Endothelial cell of umbilical vein (primary cell): ENCODE measurements at regions not wholly inside any gene's neighbourhood (a gene's known extent, or its start where the extent isn't known, plus 50 kb on each side); places are given as distances from the start of the nearest gene placed in this dataset.

ENCODE experiments used
- BruUV-seq: library from RNA; stranded (reverse); fragments of 400-500 nt; replicated peaks from 2 replicates; lab custom pipeline; 2021; lab: Mats Ljungman, UMichigan
- CTCF ChIA-PET: fragments of 300-600, 350-600 bp; sonication (Branson Sonifier 250); formaldehyde crosslinking; loops from one replicate; lab custom pipeline; 2021; ENCODE audit warnings: antibody characterized with exemption, inconsistent platforms; lab: Charles Lee
- POLR2A ChIA-PET: fragments of 300-600, 350-600 bp; sonication (Branson Sonifier 250); formaldehyde crosslinking; loops from one replicate; lab custom pipeline; 2021; ENCODE audit warnings: antibody characterized with exemption, inconsistent platforms; lab: Charles Lee
- DNase-seq: peaks from one replicate; pipeline ENCODE4 v3.0.0-alpha.2; 2011; ENCODE audit warnings: low read depth, low spot score
- FAIRE-seq: peaks from 2 replicates; lab custom pipeline; 2011; peaks lifted over from hg19 to GRCh38; lab: Jason Lieb, UNC
- H2AFZ ChIP-seq: 2 replicates; pipeline ENCODE4 v1.6.0; 2012; ENCODE audit warnings: low read depth, low read length, control low read depth, inconsistent platforms
- H3K27ac ChIP-seq: 2 replicates; pipeline ENCODE4 v1.5.1; 2011; ENCODE audit warnings: low read depth, mild to moderate bottlenecking, control low read depth, low read length, moderate library complexity; ENCODE audit not compliant: insufficient read depth
- H3K27me3 ChIP-seq, 2 experiments: 2 replicates each; pipeline versions ENCODE4 v1.6.0 to v1.6.1; 2011; ENCODE audit warnings: low read length in 2 of 2, mixed read lengths in 1 of 2; ENCODE audit not compliant: control insufficient read depth in 2 of 2, insufficient read depth in 2 of 2
- H3K36me3 ChIP-seq, 2 experiments: 2 replicates in 1 of 2; 3 replicates in 1 of 2; pipeline ENCODE4 v1.5.1; 2011; ENCODE audit warnings: low read length in 2 of 2, mild to moderate bottlenecking in 1 of 2, moderate library complexity in 1 of 2; ENCODE audit not compliant: control insufficient read depth in 2 of 2, insufficient read depth in 2 of 2; ENCODE audit errors: extremely low read depth in 1 of 2
- H3K4me1 ChIP-seq: 3 replicates; pipeline ENCODE4 v1.5.1; 2011; ENCODE audit warnings: mild to moderate bottlenecking, low read length; ENCODE audit not compliant: control insufficient read depth, insufficient read depth; ENCODE audit errors: extremely low read depth
- H3K4me2 ChIP-seq: 2 replicates; pipeline ENCODE4 v1.6.1; 2011; ENCODE audit warnings: low read length, control low read depth, mixed read lengths; ENCODE audit not compliant: insufficient read depth
- H3K4me3 ChIP-seq, 3 experiments: fragments of 200-600 bp in 1 of 3; sonication (generic), shearing (Covaris generic) in 1 of 3; replicated peaks in 1 of 3; 2 replicates each; pipeline ENCODE4 v1.5.1; 2011 to 2016; ENCODE audit warnings: control low read depth in 3 of 3, low read length in 3 of 3, mild to moderate bottlenecking in 2 of 3, inconsistent platforms in 1 of 3, low read depth in 1 of 3, moderate library complexity in 1 of 3; ENCODE audit not compliant: insufficient read depth in 1 of 3
- H3K79me2 ChIP-seq: 2 replicates; pipeline ENCODE4 v1.6.0; 2012; ENCODE audit warnings: low read length, inconsistent platforms; ENCODE audit not compliant: control insufficient read depth, insufficient read depth
- H3K9ac ChIP-seq: replicated peaks from 2 replicates; pipeline ENCODE3; 2011; ENCODE audit warnings: low read length, control low read depth; ENCODE audit not compliant: insufficient read depth; ENCODE audit errors: extremely low read depth
- H3K9me1 ChIP-seq: replicated peaks from 3 replicates; pipeline ENCODE4 v1.6.0; 2011; ENCODE audit warnings: mild to moderate bottlenecking, low read length; ENCODE audit not compliant: control insufficient read depth, insufficient read depth; ENCODE audit errors: extremely low read depth
- H3K9me3 ChIP-seq: replicated peaks from 2 replicates; pipeline ENCODE4 v1.5.1; 2012; ENCODE audit warnings: low read length, inconsistent platforms; ENCODE audit not compliant: control insufficient read depth, insufficient read depth
- H4K20me1 ChIP-seq: replicated peaks from 2 replicates; pipeline ENCODE3; 2011; ENCODE audit warnings: mild to moderate bottlenecking, low read length; ENCODE audit not compliant: control insufficient read depth, insufficient read depth; ENCODE audit errors: extremely low read depth
- CTCF ChIP-seq, 2 donors: IDR thresholded peaks; 1 replicate in 1 of 2; 2 replicates in 1 of 2; pipeline ENCODE4 v1.5.1; 2011; ENCODE audit warnings: low read length in 2 of 2, mild to moderate bottlenecking in 2 of 2, moderate library complexity in 2 of 2, control low read depth in 1 of 2, inconsistent platforms in 1 of 2, low read depth in 1 of 2; ENCODE audit not compliant: insufficient read depth in 1 of 2; ENCODE audit errors: extremely low read depth in 1 of 2
- EZH2 ChIP-seq: IDR thresholded peaks from 2 replicates; pipeline ENCODE4 v1.6.1; 2012; ENCODE audit warnings: borderline replicate concordance, low read depth, mild to moderate bottlenecking, moderate library complexity, low read length, inconsistent platforms; ENCODE audit not compliant: severe bottlenecking
- FOS ChIP-seq: IDR thresholded peaks from 2 replicates; pipeline ENCODE4 v1.6.1; 2011; ENCODE audit warnings: mild to moderate bottlenecking, low read length, moderate library complexity, borderline replicate concordance; ENCODE audit not compliant: insufficient read depth
- GATA2 ChIP-seq: IDR thresholded peaks from 2 replicates; pipeline ENCODE4 v1.7.0; 2011; ENCODE audit warnings: low read depth, mild to moderate bottlenecking, moderate library complexity, mixed read lengths, low read length; ENCODE audit not compliant: insufficient read length, insufficient read depth
- JUN ChIP-seq: IDR thresholded peaks from 2 replicates; pipeline ENCODE4 v1.6.1; 2011; ENCODE audit warnings: borderline replicate concordance, low read depth; ENCODE audit not compliant: insufficient read length, insufficient read depth
- MYC ChIP-seq: IDR thresholded peaks from one replicate; pipeline ENCODE4 v1.6.1; 2011; ENCODE audit warnings: mild to moderate bottlenecking, low read depth, low read length
- POLR2A ChIP-seq: IDR thresholded peaks from 2 replicates; pipeline ENCODE4 v1.6.1; 2012; ENCODE audit warnings: low read depth, mild to moderate bottlenecking, control low read depth, low read length
- POLR2AphosphoS5 ChIP-seq: IDR thresholded peaks from 2 replicates; pipeline ENCODE4 v1.6.1; 2012; ENCODE audit warnings: low read depth, mild to moderate bottlenecking, control low read depth, low read length, moderate library complexity; ENCODE audit not compliant: insufficient read depth
- dilution Hi-C: fragments of 300-500 bp; cut with MboI; formaldehyde crosslinking; loops from one replicate; pipeline ENCODE4 v1.15.0; 2019; ENCODE audit warnings: low sequenced_read_pairs; ENCODE audit not compliant: extremely low pct_ligation_motif_present
- intact Hi-C: fragments of 100-400 bp; cut with micrococcal nuclease; formaldehyde crosslinking; loops from one replicate; pipeline ENCODE4 v1.10.0; 2022
- TF ChIP-seq, protein P1 (sequence below): IDR thresholded peaks from 2 replicates; pipeline ENCODE4 v1.6.1; 2011; ENCODE audit not compliant: insufficient read depth, insufficient read length

GRCh38 chr2:176997792-176998169 is 214.8 kb upstream of the HNRNPA3 start:
- no peaks in the 10 kb centered on the region for H3K27me3 ChIP-seq
- no peaks in the 10 kb centered on the region for H3K9me3 ChIP-seq
- H3K9ac ChIP-seq: no peak overlapping the region
- DNase-seq: no peak
- no peak overlapping the region for H3K4me3 ChIP-seq
- H3K9me1 ChIP-seq: no peaks in the 10 kb centered on the region
- ChIA-PET POLR2A (no interaction called here), CTCF (no interaction called here)
- intact Hi-C loops (no loop called here), dilution Hi-C loops (no loop called here)
- H3K27ac ChIP-seq: no peak overlapping the region
- H3K4me1 ChIP-seq: no peaks in the 10 kb centered on the region
- H3K4me2 ChIP-seq: no peak overlapping the region
- H3K36me3 ChIP-seq: no peaks in the 10 kb centered on the region
- no peak for TF ChIP-seq JUN
- no peak for TF ChIP-seq POLR2A
- TF ChIP-seq EZH2: no peak
- TF ChIP-seq POLR2AphosphoS5: no peak
- no peak for TF ChIP-seq MYC
- no peak for TF ChIP-seq GATA2
- TF ChIP-seq CTCF (IDR thresholded peaks at IDR 0.05; ENCODE audit: extremely low read depth in 1 of 2, insufficient read depth in 1 of 2, low read depth in 1 of 2, low read length in 2 of 2): no peak
- TF ChIP-seq FOS: no peak
- TF ChIP-seq, protein P1, sequence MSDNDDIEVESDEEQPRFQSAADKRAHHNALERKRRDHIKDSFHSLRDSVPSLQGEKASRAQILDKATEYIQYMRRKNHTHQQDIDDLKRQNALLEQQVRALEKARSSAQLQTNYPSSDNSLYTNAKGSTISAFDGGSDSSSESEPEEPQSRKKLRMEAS: no peak
- no TSS peak for BruUV-seq
- no peak for FAIRE-seq
- no peak overlapping the region for H2AFZ ChIP-seq
- H3K79me2 ChIP-seq: no peaks in the 10 kb centered on the region
- no peaks in the 10 kb centered on the region for H4K20me1 ChIP-seq
